K562 (cell line): ENCODE measurements at regions not wholly inside any gene's neighbourhood (a gene's known extent, or its start where the extent isn't known, plus 50 kb on each side); places are given as distances from the start of the nearest gene placed in this dataset.

Experiments used
- CBX2 ChIP-seq: fragments of 200-600 bp; sonication (generic); IDR thresholded peaks from one replicate; pipeline ENCODE4 v1.6.1; 2012; ENCODE audit warnings: mild to moderate bottlenecking, low read length, inconsistent platforms; ENCODE audit not compliant: insufficient read depth, poor library complexity, severe bottlenecking
- CREM ChIP-seq: IDR thresholded peaks from 2 replicates; pipeline ENCODE4 v1.6.1; 2014; ENCODE audit warnings: antibody characterized with exemption, low read depth
- EGR1 ChIP-seq: fragments of 450-650 bp; conservative IDR thresholded peaks from 2 replicates; pipeline ENCODE4 v1.6.1; 2017; ENCODE audit warnings: mild to moderate bottlenecking
- ERF ChIP-seq: fragments of 450-650 bp; formaldehyde crosslinking; IDR thresholded peaks from 2 replicates; pipeline ENCODE4 v1.4.0; 2020; ENCODE audit warnings: mild to moderate bottlenecking, mixed read lengths
- GABPA ChIP-seq: fragments of 200-800 bp; sonication (Bioruptor generic); conservative IDR thresholded peaks from 2 replicates; pipeline ENCODE4 v1.6.1; 2016; ENCODE audit warnings: low read depth, missing genetic modification characterization, missing compliant biosample characterization
- HNRNPL ChIP-seq: fragments of 200-400 bp; formaldehyde crosslinking; IDR thresholded peaks from 2 replicates; pipeline ENCODE4 v1.6.1; 2017; ENCODE audit warnings: low read depth, mild to moderate bottlenecking, low read length
- MAZ ChIP-seq, 2 experiments: fragments of 450-650 bp in 1 of 2; sonication (generic) in 1 of 2; formaldehyde crosslinking; IDR thresholded peaks in 1 of 2; conservative IDR thresholded peaks in 1 of 2; 2 replicates each; pipeline versions ENCODE4 v1.4.0 to v1.5.0; 2020; ENCODE audit warnings: mild to moderate bottlenecking in 1 of 2, missing genetic modification reagents in 1 of 2
- SMARCA5 ChIP-seq: fragments of 450-650 bp; IDR thresholded peaks from 2 replicates; pipeline ENCODE4 v1.6.1; 2016
- SMARCC2 ChIP-seq: fragments of 450-650 bp; IDR thresholded peaks from 2 replicates; pipeline ENCODE4 v1.6.1; 2017; ENCODE audit warnings: antibody characterized with exemption, moderate library complexity, mild to moderate bottlenecking, low read depth
- SMC3 ChIP-seq: conservative IDR thresholded peaks from 2 replicates; pipeline ENCODE4 v1.6.1; 2011; ENCODE audit warnings: low read depth, low read length, improper control_type of control experiment; ENCODE audit not compliant: insufficient read depth
- TF ChIP-seq, protein P1 (sequence below), 3 experiments: IDR thresholded peaks in 2 of 3; conservative IDR thresholded peaks in 1 of 3; 2 replicates each; pipeline ENCODE4 v1.5.1; 2011 to 2012; ENCODE audit warnings: low read length in 3 of 3, mild to moderate bottlenecking in 3 of 3, control low read depth in 2 of 3, improper control_type of control experiment in 1 of 3, inconsistent platforms in 1 of 3, low read depth in 1 of 3, mixed read lengths in 1 of 3, moderate library complexity in 1 of 3; ENCODE audit not compliant: insufficient read depth in 2 of 3
- TF ChIP-seq, protein P2 (sequence below), 2 experiments: fragments of 450-650 bp; IDR thresholded peaks; 2 replicates each; pipeline ENCODE4 v1.6.1; 2016; ENCODE audit warnings: mild to moderate bottlenecking in 2 of 2, borderline replicate concordance in 1 of 2, low read depth in 1 of 2, moderate library complexity in 1 of 2
- TF ChIP-seq, protein P3 (sequence below): IDR thresholded peaks from 3 replicates; pipeline ENCODE4 v1.6.1; 2011; ENCODE audit warnings: borderline replicate concordance, mild to moderate bottlenecking, moderate library complexity; ENCODE audit not compliant: insufficient read length; ENCODE audit errors: extremely low read depth
- TF ChIP-seq, protein P4 (sequence below): sonication (generic); formaldehyde crosslinking; IDR thresholded peaks from 2 replicates; pipeline ENCODE4 v1.8.1; 2023; ENCODE audit warnings: mild to moderate bottlenecking, missing genetic modification reagents, moderate library complexity

DNA sequence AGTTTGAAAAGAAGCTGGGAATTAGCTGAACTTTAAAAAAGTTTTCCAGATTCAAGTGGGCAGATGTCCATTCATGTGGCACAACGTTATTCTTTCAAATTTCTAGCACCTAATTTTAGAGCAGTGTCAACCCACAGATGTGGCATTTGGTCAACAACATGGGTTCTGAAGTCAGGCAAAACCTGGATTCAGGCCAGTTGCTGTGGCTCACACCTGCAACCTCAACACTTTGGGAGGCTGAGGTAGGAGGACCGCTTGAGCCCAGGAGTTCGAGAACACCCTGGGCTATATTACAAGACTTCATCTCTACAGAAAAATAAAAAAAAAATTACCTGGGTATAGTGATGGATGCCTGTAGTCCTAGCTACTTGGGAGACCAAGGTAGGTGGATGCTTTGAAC, 380.2 kb upstream of the SALL1 start:
- TF ChIP-seq EGR1 (no peak), SMARCC2 (no peak), SMC3 (no peak), MAZ (CRISPR knock-in tag; conservative IDR thresholded peaks at IDR 0.05 in 1 of 2, IDR thresholded peaks at IDR 0.05 in 1 of 2) (no peak), GABPA (tag) (no peak), HNRNPL (no peak), ERF (CRISPR knock-in tag) (no peak), SMARCA5 (no peak), CREM (no peak), CBX2 (no peak)
- TF ChIP-seq, protein P1, sequence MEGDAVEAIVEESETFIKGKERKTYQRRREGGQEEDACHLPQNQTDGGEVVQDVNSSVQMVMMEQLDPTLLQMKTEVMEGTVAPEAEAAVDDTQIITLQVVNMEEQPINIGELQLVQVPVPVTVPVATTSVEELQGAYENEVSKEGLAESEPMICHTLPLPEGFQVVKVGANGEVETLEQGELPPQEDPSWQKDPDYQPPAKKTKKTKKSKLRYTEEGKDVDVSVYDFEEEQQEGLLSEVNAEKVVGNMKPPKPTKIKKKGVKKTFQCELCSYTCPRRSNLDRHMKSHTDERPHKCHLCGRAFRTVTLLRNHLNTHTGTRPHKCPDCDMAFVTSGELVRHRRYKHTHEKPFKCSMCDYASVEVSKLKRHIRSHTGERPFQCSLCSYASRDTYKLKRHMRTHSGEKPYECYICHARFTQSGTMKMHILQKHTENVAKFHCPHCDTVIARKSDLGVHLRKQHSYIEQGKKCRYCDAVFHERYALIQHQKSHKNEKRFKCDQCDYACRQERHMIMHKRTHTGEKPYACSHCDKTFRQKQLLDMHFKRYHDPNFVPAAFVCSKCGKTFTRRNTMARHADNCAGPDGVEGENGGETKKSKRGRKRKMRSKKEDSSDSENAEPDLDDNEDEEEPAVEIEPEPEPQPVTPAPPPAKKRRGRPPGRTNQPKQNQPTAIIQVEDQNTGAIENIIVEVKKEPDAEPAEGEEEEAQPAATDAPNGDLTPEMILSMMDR (IDR thresholded peaks at IDR 0.05 in 2 of 3, conservative IDR thresholded peaks at IDR 0.05 in 1 of 3; ENCODE audit: insufficient read depth in 2 of 3, low read depth in 1 of 3, low read length in 3 of 3), result no peak
- TF ChIP-seq, protein P2, sequence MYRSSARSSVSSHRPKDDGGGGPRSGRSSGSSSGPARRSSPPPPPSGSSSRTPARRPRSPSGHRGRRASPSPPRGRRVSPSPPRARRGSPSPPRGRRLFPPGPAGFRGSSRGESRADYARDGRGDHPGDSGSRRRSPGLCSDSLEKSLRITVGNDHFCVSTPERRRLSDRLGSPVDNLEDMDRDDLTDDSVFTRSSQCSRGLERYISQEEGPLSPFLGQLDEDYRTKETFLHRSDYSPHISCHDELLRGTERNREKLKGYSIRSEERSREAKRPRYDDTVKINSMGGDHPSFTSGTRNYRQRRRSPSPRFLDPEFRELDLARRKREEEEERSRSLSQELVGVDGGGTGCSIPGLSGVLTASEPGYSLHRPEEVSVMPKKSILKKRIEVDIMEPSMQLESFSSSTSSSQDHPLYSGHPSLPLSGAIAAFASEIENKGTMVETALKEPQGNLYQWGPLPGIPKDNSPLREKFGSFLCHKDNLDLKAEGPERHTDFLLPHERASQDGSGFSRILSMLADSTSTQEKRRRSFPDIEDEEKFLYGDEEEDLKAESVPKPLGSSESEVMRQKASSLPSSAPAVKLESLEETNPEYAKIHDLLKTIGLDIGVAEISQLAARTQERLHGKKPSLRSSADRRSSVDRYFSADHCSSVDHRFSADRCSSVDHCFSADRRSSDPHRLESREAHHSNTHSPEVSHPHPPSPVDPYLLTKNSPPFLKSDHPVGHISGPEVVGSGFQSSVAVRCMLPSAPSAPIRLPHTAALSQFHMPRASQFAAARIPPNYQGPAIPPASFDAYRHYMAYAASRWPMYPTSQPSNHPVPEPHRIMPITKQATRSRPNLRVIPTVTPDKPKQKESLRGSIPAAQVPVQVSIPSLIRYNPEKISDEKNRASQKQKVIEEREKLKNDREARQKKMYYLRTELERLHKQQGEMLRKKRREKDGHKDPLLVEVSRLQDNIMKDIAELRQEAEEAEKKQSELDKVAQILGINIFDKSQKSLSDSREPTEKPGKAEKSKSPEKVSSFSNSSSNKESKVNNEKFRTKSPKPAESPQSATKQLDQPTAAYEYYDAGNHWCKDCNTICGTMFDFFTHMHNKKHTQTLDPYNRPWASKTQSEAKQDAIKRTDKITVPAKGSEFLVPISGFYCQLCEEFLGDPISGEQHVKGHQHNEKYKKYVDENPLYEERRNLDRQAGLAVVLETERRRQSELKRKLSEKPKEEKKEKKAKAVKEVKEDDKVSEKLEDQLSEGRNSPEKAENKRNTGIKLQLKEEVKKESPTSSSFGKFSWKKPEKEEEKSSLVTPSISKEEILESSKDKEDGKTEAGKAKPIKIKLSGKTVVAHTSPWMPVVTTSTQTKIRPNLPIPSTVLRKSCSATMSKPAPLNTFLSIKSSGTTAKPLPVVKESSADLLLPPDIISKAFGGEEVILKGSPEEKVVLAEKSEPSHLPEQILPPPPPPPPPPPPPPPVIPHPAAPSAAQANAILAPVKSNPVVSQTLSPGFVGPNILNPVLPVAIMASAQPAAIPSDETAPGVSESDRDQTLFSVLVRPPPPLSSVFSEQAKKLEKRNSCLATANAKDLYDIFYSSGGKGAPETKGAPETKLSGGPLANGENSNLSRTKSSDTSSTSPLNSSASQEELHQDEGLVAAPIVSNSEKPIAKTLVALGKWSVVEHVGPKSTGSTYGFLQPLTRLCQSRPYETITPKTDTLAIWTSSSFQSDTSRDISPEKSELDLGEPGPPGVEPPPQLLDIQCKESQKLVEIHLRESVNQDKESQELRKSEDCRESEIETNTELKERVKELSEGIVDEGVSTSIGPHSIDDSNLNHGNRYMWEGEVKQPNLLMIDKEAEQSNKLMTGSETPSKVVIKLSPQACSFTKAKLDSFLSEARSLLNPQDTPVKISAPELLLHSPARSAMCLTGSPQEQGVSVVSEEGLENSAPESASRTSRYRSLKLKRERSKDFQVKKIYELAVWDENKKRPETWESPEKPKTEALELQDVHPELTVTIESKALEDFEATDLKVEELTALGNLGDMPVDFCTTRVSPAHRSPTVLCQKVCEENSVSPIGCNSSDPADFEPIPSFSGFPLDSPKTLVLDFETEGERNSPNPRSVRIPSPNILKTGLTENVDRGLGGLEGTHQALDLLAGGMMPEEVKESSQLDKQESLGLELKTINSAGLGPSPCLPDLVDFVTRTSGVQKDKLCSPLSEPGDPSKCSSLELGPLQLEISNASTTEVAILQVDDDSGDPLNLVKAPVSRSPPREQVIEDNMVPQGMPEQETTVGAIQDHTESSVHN (IDR thresholded peaks at IDR 0.05; ENCODE audit: borderline replicate concordance in 1 of 2, low read depth in 1 of 2), result no peak
- TF ChIP-seq, protein P3, sequence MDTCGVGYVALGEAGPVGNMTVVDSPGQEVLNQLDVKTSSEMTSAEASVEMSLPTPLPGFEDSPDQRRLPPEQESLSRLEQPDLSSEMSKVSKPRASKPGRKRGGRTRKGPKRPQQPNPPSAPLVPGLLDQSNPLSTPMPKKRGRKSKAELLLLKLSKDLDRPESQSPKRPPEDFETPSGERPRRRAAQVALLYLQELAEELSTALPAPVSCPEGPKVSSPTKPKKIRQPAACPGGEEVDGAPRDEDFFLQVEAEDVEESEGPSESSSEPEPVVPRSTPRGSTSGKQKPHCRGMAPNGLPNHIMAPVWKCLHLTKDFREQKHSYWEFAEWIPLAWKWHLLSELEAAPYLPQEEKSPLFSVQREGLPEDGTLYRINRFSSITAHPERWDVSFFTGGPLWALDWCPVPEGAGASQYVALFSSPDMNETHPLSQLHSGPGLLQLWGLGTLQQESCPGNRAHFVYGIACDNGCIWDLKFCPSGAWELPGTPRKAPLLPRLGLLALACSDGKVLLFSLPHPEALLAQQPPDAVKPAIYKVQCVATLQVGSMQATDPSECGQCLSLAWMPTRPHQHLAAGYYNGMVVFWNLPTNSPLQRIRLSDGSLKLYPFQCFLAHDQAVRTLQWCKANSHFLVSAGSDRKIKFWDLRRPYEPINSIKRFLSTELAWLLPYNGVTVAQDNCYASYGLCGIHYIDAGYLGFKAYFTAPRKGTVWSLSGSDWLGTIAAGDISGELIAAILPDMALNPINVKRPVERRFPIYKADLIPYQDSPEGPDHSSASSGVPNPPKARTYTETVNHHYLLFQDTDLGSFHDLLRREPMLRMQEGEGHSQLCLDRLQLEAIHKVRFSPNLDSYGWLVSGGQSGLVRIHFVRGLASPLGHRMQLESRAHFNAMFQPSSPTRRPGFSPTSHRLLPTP, result no peak
- TF ChIP-seq, protein P4, sequence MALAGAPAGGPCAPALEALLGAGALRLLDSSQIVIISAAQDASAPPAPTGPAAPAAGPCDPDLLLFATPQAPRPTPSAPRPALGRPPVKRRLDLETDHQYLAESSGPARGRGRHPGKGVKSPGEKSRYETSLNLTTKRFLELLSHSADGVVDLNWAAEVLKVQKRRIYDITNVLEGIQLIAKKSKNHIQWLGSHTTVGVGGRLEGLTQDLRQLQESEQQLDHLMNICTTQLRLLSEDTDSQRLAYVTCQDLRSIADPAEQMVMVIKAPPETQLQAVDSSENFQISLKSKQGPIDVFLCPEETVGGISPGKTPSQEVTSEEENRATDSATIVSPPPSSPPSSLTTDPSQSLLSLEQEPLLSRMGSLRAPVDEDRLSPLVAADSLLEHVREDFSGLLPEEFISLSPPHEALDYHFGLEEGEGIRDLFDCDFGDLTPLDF (CRISPR knock-in tag), result no peak
